Effector memory CD8-positive, alpha-beta T cell (primary cell): ENCODE measurements at regions not wholly inside any gene's neighbourhood (a gene's known extent, or its start where the extent isn't known, plus 50 kb on each side); places are given as distances from the start of the nearest gene placed in this dataset.

Source experiments
- ATAC-seq: fragments of 150-1000 bp; cut with Tn5 transposase; replicated peaks from 2 replicates; pipeline ENCODE4 v1.10.0; 2021; ENCODE audit warnings: mild to moderate bottlenecking, moderate library complexity
- DNase-seq, 3 experiments: peaks; one replicate each; pipeline ENCODE4 v3.0.0; 2021
- H3K27ac Mint-ChIP-seq, 2 donors: one replicate each; pipeline ENCODE4 v1.8.0; 2022; ENCODE audit warnings: mild to moderate bottlenecking in 2 of 2, mixed read lengths in 2 of 2, moderate library complexity in 2 of 2
- H3K27me3 Mint-ChIP-seq, 2 donors: one replicate each; pipeline ENCODE4 v1.8.0; 2022; ENCODE audit warnings: mixed read lengths in 2 of 2
- H3K36me3 Mint-ChIP-seq: one replicate; pipeline ENCODE4 v1.8.0; 2022; ENCODE audit warnings: mild to moderate bottlenecking, moderate library complexity, mixed read lengths; ENCODE audit not compliant: insufficient read depth
- H3K4me1 Mint-ChIP-seq, 2 donors: one replicate each; pipeline ENCODE4 v1.8.0; 2022; ENCODE audit warnings: low read depth in 2 of 2, mixed read lengths in 2 of 2
- H3K4me3 Mint-ChIP-seq, 2 donors: one replicate each; pipeline ENCODE4 v1.8.0; 2022; ENCODE audit warnings: mild to moderate bottlenecking in 2 of 2, mixed read lengths in 2 of 2, moderate library complexity in 2 of 2
- H3K9me3 Mint-ChIP-seq, 2 donors: one replicate each; pipeline ENCODE4 v1.8.0; 2022; ENCODE audit warnings: mixed read lengths in 2 of 2

DNA sequence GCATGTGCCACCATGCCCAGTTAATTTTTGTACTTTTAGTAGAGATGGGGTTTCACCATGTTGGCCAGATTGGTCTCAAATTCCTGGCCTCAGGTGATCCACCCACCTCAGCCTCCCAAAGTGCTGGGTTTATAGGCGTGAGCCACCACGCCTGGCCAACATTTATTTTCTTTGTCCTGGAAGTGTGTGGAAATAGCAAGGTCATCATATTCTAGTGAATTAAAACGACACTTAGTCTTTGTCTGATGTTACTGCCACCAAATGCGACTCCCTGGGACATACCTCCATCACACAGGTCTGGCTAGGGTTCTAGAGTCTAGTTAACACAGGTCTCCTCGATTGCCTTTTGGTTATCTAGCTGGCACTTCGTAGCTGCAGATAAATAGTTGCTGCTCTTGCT, 203.1 kb downstream of the AASDH start:
- Mint-ChIP-seq H3K4me1 (peaks cover 0 to 2% of the 10 kb centered on the region in 2 donors), H3K27me3 (peaks cover 31 to 49% of the 10 kb centered on the region in 2 donors), H3K9me3 (no peaks in the 10 kb centered on the region)

DNA sequence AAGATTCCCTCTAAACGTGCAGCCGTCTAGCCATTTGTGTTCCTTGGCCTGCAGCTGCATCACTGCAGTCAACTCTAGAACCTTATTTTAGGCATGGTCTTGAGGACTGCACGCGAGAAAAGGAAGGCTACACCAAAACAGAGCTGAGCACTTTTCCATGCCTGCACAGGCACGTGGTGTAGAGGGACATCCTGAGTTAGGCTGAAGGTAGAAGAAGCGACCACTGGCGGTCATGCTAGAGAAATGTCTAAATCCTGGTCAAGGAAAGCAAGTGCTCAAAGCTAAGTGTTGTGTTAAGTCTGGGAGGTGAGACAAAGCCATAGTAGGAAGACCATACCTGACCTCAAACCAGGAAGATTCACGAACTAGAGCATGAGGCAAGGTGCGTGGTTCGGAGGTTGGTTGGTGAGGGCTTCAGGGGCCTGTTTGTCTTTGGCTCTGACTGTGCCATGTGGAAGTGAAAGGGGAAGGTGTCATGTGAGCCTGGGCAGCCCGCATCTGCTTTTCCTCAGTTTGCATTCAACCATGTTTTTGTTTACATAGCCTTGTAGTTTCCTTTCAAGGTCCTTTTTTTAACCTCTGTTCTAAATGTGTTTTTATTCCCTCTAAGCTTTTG, 203.8 kb downstream of the AASDH start:
- ATAC-seq (no peak), DNase-seq (no peak)
- Mint-ChIP-seq H3K36me3 (no peaks in the 10 kb centered on the region), H3K4me3 (no peak overlapping the region), H3K27ac (no peak overlapping the region), H3K9me3 (no peaks in the 10 kb centered on the region), H3K4me1 (peaks cover 0 to 2% of the 10 kb centered on the region in 2 donors), H3K27me3 (peaks cover 34 to 57% of the 10 kb centered on the region in 2 donors)

More for the DNA sequence above, 203.1 kb downstream of the AASDH start:
- no peak for DNase-seq
- ATAC-seq: no peak
- H3K4me3 Mint-ChIP-seq: no peak overlapping the region
- H3K36me3 Mint-ChIP-seq: no peaks in the 10 kb centered on the region
- no peak overlapping the region for H3K27ac Mint-ChIP-seq

DNA sequence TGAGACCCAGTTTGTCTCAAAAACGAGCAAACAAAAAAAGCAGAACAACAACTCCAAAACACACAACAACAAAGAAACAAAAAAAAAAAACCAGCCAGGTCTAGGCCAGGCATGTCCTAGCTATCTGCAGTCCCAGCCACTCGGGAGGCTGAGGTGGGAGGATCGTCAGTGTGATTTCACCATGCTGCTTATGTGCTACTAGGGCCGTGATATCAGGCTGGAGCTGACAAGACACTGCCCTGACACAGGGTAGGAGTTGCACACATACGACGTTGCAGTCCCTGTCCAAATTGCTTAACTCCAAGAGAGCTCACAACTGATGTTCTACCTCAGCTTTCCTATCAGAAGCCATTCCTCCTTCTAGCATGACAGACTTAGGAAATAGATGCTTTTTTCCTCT, 204.9 kb downstream of the AASDH start:
- Mint-ChIP-seq H3K36me3 (no peaks in the 10 kb centered on the region), H3K9me3 (peaks cover 0 to under 1% of the 10 kb centered on the region in 2 donors), H3K27ac (no peak overlapping the region), H3K27me3 (peaks cover 41 to 59% of the 10 kb centered on the region in 2 donors), H3K4me1 (peaks cover 0 to 2% of the 10 kb centered on the region in 2 donors), H3K4me3 (no peak overlapping the region)
- no peak for DNase-seq
- ATAC-seq: no peak

DNA sequence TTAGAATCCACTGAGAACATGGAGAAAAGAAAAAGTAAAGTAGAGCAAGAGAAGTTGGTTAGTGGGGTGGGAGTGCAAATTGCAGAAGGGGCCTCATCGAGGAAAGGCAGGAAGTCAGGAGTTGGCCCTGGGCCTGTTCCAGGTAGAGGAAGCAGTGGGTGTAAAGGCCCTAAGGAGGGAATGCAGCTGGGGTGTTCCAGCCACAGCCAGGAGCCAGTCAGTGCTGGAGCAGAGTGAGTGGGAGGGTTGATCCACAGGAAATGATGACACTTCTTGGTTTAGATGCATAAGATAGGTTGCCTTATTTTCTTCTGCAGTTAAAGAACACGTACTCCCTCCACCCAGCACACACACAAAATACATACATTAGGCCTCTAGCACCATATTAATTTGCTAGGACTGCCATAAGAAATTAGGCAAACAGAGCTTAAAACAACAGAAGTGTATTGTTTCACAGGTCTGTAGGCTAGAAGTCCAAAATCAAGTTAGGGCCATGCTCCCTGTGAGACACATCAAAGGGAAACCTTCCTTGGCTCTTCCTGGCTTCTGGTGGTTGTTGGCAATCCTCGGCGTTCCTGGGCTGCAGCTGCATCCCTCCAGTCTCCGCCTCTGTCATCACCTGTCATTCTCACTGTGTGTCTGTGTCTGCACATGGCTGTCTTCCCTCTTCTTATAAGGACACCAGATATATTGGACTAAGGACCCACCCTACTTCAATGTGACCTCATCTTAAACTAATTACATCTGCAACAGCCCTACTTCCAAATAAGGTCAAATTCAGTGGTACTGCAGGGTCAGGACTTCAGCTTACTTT, 205.9 kb downstream of the AASDH start:
- H3K4me3 Mint-ChIP-seq: no peak overlapping the region
- ATAC-seq: no peak

DNA sequence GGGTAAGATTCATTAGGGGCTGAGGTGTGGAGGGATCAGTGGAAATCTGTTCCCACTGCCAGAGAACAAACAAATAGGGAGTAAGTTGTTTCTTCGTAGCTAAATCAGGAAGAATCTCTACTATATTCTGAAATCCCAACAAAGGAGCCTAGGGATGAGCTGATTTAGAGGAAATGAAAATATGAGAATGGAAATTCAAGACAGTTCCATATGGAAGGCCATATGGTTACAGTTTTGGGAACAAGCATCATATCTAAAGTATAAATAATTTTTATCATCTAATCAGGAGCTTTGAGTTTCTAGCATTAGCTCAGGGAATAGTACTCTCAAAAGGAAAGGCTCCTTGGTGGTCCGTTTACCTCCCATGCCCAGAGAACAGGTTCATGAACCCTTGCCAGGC, 218.2 kb downstream of the AASDH start:
- no peak for ATAC-seq
- Mint-ChIP-seq H3K4me3 (no peak overlapping the region), H3K36me3 (no peaks in the 10 kb centered on the region)

More for the DNA sequence above, 205.9 kb downstream of the AASDH start:
- peaks cover 45 to 58% of the 10 kb centered on the region in 2 donors for H3K27me3 Mint-ChIP-seq
- H3K36me3 Mint-ChIP-seq: no peaks in the 10 kb centered on the region
- peak overlapping the region in 1 of 2 donors; percentile 33 for H3K27ac Mint-ChIP-seq
- DNase-seq: no peak
- peaks cover 0 to 2% of the 10 kb centered on the region in 2 donors for H3K4me1 Mint-ChIP-seq
- peaks cover 2 to 7% of the 10 kb centered on the region in 2 donors for H3K9me3 Mint-ChIP-seq

DNA sequence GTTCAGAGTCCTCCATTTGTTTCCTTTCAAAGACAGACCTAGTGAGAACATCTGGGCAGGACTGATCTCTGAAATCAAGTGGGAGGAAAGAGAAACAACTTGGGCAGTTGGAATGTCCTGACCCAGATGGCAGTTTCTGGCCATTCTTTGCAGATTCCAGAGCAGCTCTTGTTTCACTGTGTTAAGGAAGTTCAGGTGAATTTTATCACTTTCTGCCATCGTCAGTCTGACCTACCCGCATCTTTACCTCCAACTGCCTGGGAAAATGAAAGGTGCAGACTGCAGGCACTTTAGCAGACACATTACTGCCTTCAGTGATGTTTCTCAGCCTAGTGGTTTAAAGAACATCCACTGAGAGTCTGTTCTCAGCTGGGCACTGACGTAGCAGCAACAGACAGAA, 216.2 kb downstream of the CEP135 start:
- DNase-seq: no peak
- H3K4me1 Mint-ChIP-seq: no peaks in the 10 kb centered on the region
- no peak overlapping the region for H3K27ac Mint-ChIP-seq
- ATAC-seq: no peak
- no peak overlapping the region for H3K4me3 Mint-ChIP-seq
- H3K9me3 Mint-ChIP-seq: no peaks in the 10 kb centered on the region
- no peaks in the 10 kb centered on the region for H3K36me3 Mint-ChIP-seq
- H3K27me3 Mint-ChIP-seq: peaks cover 7 to 21% of the 10 kb centered on the region in 2 donors

More for the DNA sequence above, 218.2 kb downstream of the AASDH start:
- Mint-ChIP-seq H3K27ac (no peak overlapping the region), H3K4me1 (no peaks in the 10 kb centered on the region), H3K27me3 (peaks cover 7 to 31% of the 10 kb centered on the region in 2 donors), H3K9me3 (no peaks in the 10 kb centered on the region)
- no peak for DNase-seq

DNA sequence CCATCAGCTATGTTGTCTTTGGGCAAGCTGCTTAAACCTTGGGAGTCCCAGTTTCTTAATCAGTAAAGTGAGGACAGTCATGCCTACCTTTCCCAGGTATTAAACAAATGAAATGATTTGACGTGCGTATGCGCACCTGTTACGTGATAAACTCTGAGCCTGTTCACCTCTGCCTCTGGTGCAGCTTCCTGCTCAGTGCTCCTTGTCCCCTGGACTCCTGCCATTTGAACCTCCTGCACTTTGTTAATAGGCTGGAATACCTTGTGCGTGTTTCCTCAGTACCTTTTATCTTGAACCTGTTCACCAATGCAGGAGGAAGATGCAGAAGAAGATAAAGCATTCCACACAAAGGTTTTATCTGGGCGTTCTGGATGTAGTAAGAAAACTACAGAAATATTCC, 211.9 kb downstream of the CEP135 start:
- H3K27me3 Mint-ChIP-seq: peaks cover 0 to 7% of the 10 kb centered on the region in 2 donors
- no peaks in the 10 kb centered on the region for H3K36me3 Mint-ChIP-seq
- H3K27ac Mint-ChIP-seq: no peak overlapping the region
- no peaks in the 10 kb centered on the region for H3K9me3 Mint-ChIP-seq
- DNase-seq (no peak), ATAC-seq (no peak)
- H3K4me3 Mint-ChIP-seq: no peak overlapping the region
- H3K4me1 Mint-ChIP-seq: no peaks in the 10 kb centered on the region

DNA sequence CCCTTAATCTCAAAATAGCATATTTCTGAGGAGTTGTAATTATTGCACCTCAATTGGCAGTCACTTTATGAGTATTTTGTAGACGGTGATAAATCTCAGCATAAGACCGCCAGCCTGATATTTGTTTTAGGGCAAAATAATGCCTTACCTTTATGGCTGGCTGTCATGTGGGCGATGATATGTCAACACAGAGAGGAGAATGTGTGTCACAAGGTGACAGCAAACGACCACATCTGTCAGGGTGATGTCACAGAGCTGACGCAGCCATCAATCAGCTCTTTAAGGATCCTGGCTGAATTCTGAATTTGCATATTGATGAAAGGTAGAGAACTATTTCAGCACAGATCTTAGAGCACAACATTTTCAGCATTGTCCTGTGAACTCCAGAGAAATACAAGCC, 209.7 kb downstream of the CEP135 start:
- peaks cover 6 to 16% of the 10 kb centered on the region in 2 donors for H3K27me3 Mint-ChIP-seq
- H3K36me3 Mint-ChIP-seq: no peaks in the 10 kb centered on the region
- no peaks in the 10 kb centered on the region for H3K4me1 Mint-ChIP-seq
- ATAC-seq: no peak
- H3K4me3 Mint-ChIP-seq: no peak overlapping the region
- H3K27ac Mint-ChIP-seq: no peak overlapping the region
- DNase-seq: no peak
- no peaks in the 10 kb centered on the region for H3K9me3 Mint-ChIP-seq

DNA sequence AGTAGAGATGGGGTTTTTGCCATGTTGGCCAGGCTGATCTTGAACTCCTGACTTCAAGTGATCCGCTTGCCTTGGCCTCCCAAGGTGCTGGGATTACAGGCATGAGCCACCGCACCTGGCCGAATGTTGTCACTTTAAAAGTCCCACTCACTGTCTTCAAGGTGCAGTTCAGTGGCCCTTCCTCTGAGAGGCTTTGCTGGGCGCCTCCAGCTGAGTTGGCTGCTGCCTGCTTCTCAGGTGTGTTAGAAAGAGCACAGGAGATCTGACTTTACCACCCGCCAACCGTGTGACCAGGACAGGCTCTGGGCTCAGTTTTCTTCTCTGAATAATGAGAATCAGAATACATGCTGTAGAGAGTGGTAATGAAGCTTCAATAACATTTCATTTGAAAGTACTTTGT, 207.4 kb downstream of the CEP135 start:
- Mint-ChIP-seq H3K4me1 (no peaks in the 10 kb centered on the region), H3K9me3 (no peaks in the 10 kb centered on the region), H3K4me3 (no peak overlapping the region), H3K27me3 (peaks cover 16 to 25% of the 10 kb centered on the region in 2 donors), H3K36me3 (no peaks in the 10 kb centered on the region), H3K27ac (no peak overlapping the region)
- DNase-seq: no peak
- no peak for ATAC-seq

DNA sequence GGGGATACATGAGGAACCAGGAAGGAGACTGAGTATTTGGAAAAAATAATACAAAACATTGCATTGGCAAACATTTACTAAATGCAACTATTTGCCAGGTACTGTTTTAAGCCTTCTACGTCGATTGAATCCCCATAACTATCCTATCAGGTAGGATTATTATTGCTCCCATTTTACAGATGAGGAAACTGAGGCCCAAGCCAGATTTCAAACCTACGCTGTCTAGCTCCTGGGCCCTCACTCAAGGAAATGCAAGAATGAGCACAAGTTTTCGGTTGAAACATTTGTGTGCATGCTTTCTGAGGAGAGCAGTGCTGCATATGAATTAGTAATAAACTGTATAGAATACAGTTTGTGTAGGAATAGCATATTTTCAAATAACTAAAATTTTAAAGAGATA, 206.7 kb downstream of the CEP135 start:
- H3K27me3 Mint-ChIP-seq: peaks cover 16 to 31% of the 10 kb centered on the region in 2 donors
- no peak for ATAC-seq
- H3K4me1 Mint-ChIP-seq: no peaks in the 10 kb centered on the region
- H3K9me3 Mint-ChIP-seq: no peaks in the 10 kb centered on the region
- H3K36me3 Mint-ChIP-seq: no peaks in the 10 kb centered on the region
- H3K4me3 Mint-ChIP-seq: no peak overlapping the region
- H3K27ac Mint-ChIP-seq: no peak overlapping the region
- no peak for DNase-seq

DNA sequence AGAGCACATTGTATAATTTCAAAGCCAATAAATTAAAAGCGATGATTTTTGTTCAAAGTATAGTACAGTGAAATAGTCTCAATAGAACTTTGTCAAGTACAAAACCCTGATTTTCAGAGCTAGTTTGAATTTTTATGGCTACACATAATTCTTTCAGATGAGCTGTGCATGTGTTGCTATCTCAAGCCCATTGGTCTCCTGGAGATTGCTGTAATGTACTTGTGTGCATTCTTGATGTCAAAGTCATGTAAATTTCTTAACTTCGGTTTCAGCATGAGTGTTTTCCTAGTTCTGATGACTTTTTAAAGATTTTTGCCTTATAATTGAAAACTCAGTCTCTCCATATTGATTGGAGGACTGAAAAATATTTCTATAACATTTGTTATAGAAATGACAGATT, 200.8 kb downstream of the CEP135 start:
- no peak overlapping the region for H3K27ac Mint-ChIP-seq
- no peaks in the 10 kb centered on the region for H3K4me1 Mint-ChIP-seq
- ATAC-seq (no peak), DNase-seq (no peak)
- H3K4me3 Mint-ChIP-seq: no peak overlapping the region
- H3K9me3 Mint-ChIP-seq: no peaks in the 10 kb centered on the region
- H3K36me3 Mint-ChIP-seq: no peaks in the 10 kb centered on the region
- peaks cover 16 to 30% of the 10 kb centered on the region in 2 donors for H3K27me3 Mint-ChIP-seq

DNA sequence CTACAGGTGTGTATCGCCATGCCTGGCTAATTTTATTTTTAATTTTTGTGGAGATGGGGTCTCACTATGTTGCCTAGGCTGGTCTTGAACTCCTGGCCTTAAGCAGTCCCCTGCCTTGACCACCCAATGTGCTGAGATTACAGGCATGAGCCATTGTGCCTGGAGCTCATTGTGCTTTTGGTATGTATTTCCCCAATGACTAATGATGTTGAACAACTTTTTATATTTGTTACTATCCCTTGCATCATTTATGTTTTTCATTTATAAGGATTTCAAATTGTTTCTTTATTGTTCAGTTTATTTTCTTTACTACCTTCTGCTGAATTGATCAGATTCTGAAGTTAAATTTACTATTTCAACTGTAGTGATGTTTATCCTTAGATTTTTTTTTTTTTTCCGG, 199.7 kb downstream of the CEP135 start:
- Mint-ChIP-seq H3K4me3 (no peak overlapping the region), H3K27ac (no peak overlapping the region), H3K4me1 (no peaks in the 10 kb centered on the region), H3K27me3 (peaks cover 17 to 29% of the 10 kb centered on the region in 2 donors), H3K36me3 (no peaks in the 10 kb centered on the region), H3K9me3 (no peaks in the 10 kb centered on the region)
- no peak for ATAC-seq
- no peak for DNase-seq

DNA sequence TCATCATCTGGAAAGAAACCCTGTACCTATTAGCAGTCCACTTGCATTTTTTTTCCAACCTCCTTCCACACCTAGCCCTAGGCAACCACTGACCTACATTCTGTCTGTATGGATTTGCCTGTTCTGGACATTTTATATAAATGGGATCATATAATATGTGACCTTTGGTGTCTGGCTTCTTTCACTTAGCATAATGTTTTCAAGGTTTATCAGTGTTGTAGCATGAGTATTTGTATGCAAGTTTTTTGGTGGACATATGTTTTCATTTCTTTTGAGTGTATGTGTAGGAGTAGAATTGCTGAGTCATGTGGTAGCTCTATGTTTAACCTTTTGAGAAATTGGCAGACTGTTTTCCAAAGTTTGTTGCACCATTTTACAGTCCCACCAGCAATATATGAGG, 198.6 kb downstream of the CEP135 start:
- Mint-ChIP-seq H3K9me3 (no peaks in the 10 kb centered on the region), H3K27me3 (peaks cover 7 to 21% of the 10 kb centered on the region in 2 donors), H3K4me3 (no peak overlapping the region), H3K36me3 (no peaks in the 10 kb centered on the region), H3K4me1 (no peaks in the 10 kb centered on the region), H3K27ac (no peak overlapping the region)
- DNase-seq: no peak
- no peak for ATAC-seq

DNA sequence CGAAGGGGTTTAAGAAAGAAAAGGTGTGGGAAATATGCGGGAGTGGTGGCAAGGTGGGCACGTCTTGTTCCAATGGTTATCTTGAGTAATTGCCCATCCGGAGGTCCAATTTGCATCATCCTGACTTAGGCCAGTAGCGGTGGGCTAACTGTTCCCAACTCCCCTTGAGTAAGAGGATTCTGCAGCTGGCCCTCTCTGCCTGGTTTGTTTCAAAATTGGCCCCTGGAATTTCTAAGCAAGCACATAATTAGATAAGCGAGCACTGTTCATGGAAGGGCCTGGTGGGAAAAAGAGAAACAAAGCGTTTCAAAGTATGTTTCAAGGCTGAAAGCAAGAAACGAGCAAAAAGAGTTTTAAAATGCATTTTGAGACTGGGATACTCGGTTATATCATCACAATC, 198.2 kb downstream of the CEP135 start:
- no peak overlapping the region for H3K4me3 Mint-ChIP-seq
- H3K27ac Mint-ChIP-seq: no peak overlapping the region
- no peaks in the 10 kb centered on the region for H3K36me3 Mint-ChIP-seq
- no peaks in the 10 kb centered on the region for H3K4me1 Mint-ChIP-seq
- no peaks in the 10 kb centered on the region for H3K9me3 Mint-ChIP-seq
- H3K27me3 Mint-ChIP-seq: peaks cover 7 to 21% of the 10 kb centered on the region in 2 donors
- DNase-seq: no peak
- no peak for ATAC-seq
